ENCODE measurements at regions not wholly inside any gene's neighbourhood (a gene's known extent, or its start where the extent isn't known, plus 50 kb on each side); places are given as distances from the start of the nearest gene placed in this dataset.
A peak's percentile ranks its signal among the peaks of the same experiment; 100 is the strongest.
"Not testable (repeated sequence)": the region's sequence is repeated elsewhere in the genome, so short reads cannot be mapped to it uniquely, and the experiment has no call there.

GRCh38 chrX:104376937-104377336 is 122.2 kb upstream of the ESX1 start:
- no peak for DNase-seq

GRCh38 chrX:104372547-104372946 is 117.8 kb upstream of the ESX1 start:
- no peak for DNase-seq

- no peak for DNase-seq
Observed at GRCh38 chrX:104370089-104370488, 115.4 kb upstream of the ESX1 start.

- DNase-seq, result not testable (repeated sequence)
Observed at GRCh38 chrX:104360774-104361173, 106.0 kb upstream of the ESX1 start.

- no peak for DNase-seq
Observed at GRCh38 chrX:104359124-104359523, 104.4 kb upstream of the ESX1 start.

GRCh38 chrX:104351173-104351769 is 96.5 kb upstream of the ESX1 start:
- no peak for DNase-seq

GRCh38 chrX:104347860-104348259 is 93.1 kb upstream of the ESX1 start:
- no peak for DNase-seq

GRCh38 chrX:104343428-104344129 is 88.8 kb upstream of the ESX1 start:
- DNase-seq, result peak; percentile 9 to 33

- DNase-seq, result no peak
Observed at GRCh38 chrX:104342065-104342464, 87.3 kb upstream of the ESX1 start.

- no peak for DNase-seq
Observed at GRCh38 chrX:104335756-104336155, 81.0 kb upstream of the ESX1 start.

- no peak for DNase-seq
Observed at GRCh38 chrX:104334971-104335370, 80.2 kb upstream of the ESX1 start.

GRCh38 chrX:104330966-104331365 is 76.2 kb upstream of the ESX1 start:
- DNase-seq, result no peak

- no peak for DNase-seq
Observed at GRCh38 chrX:104329731-104330130, 75.0 kb upstream of the ESX1 start.

- DNase-seq, result no peak
Observed at GRCh38 chrX:104325213-104325585, 70.5 kb upstream of the ESX1 start.

GRCh38 chrX:104324461-104325212 is 69.9 kb upstream of the ESX1 start:
- DNase-seq, result no peak

- DNase-seq, result no peak
Observed at GRCh38 chrX:104319346-104319745, 64.6 kb upstream of the ESX1 start.

GRCh38 chrX:104318330-104319009 is 63.7 kb upstream of the ESX1 start:
- no peak for DNase-seq

GRCh38 chrX:104316739-104317138 is 62.0 kb upstream of the ESX1 start:
- no peak for DNase-seq

GRCh38 chrX:104315555-104315954 is 60.8 kb upstream of the ESX1 start:
- no peak for DNase-seq

- no peak for DNase-seq
Observed at GRCh38 chrX:104310657-104311254, 56.0 kb upstream of the ESX1 start.

GRCh38 chrX:104310090-104310489 is 55.4 kb upstream of the ESX1 start:
- DNase-seq, result no peak

GRCh38 chrX:104309169-104309568 is 54.4 kb upstream of the ESX1 start:
- DNase-seq, result no peak

- no peak for DNase-seq
Observed at GRCh38 chrX:104307341-104307740, 52.6 kb upstream of the ESX1 start.
